NB4 (cell line): ENCODE measurements at regions not wholly inside any gene's neighbourhood (a gene's known extent, or its start where the extent isn't known, plus 50 kb on each side); places are given as distances from the start of the nearest gene placed in this dataset.

Experiments
- POLR2A ChIP-seq: IDR thresholded peaks from 2 replicates; pipeline ENCODE4 v1.6.1; 2011; ENCODE audit warnings: mild to moderate bottlenecking; ENCODE audit not compliant: insufficient read length; ENCODE audit errors: extremely low read depth
- TF ChIP-seq, protein P1 (sequence below): IDR thresholded peaks from one replicate; pipeline ENCODE4 v1.5.1; 2012; ENCODE audit warnings: low read depth, low read length

DNA sequence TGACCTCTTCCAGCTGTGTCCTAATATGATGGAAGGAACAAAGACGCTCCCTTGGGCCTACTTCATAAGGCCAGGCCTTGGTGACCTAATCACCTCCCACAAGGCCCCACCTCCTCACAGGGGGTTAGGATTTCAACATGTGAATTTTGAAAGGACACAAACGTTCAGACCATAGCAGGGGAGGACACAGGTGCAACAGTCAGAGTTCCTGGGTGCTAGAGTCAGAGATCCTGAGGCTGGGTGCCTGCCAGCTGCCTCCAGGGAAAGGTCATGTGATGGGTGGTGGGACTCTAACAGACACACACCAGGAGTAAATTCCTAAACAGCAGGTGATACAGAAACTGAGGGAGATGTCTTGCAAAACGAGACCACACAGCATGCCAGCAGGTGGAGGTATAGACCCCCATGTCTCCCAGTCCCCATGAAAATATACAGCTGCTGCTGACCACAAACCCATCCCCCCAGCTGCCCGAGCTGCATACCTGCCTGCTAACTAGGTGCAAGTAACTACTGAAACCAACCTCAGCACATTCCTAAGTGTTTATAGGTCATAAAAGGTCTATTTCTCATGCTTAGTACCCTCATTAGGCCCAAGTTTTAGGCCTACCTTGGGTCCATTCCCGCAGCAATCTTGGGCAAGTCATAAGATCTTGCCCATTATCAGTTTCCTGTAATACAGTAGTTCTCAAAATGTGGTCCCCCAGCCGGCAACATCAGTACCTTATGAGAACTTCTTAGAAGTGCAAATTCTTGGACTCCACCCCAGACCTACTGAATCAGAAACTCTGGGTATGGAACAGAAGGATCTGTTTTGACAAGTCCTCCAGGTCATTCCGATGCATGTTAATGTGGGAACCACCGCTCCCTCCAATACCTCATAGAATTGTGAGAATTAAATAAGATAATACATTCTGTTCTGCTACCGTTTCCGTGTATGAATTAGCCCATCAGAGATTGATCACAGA is 245.3 kb downstream of the ENC1 start:
- no peak for TF ChIP-seq POLR2A
- TF ChIP-seq, protein P1, sequence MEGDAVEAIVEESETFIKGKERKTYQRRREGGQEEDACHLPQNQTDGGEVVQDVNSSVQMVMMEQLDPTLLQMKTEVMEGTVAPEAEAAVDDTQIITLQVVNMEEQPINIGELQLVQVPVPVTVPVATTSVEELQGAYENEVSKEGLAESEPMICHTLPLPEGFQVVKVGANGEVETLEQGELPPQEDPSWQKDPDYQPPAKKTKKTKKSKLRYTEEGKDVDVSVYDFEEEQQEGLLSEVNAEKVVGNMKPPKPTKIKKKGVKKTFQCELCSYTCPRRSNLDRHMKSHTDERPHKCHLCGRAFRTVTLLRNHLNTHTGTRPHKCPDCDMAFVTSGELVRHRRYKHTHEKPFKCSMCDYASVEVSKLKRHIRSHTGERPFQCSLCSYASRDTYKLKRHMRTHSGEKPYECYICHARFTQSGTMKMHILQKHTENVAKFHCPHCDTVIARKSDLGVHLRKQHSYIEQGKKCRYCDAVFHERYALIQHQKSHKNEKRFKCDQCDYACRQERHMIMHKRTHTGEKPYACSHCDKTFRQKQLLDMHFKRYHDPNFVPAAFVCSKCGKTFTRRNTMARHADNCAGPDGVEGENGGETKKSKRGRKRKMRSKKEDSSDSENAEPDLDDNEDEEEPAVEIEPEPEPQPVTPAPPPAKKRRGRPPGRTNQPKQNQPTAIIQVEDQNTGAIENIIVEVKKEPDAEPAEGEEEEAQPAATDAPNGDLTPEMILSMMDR = no peak
